ENCODE measurements at regions not wholly inside any gene's neighbourhood (a gene's known extent, or its start where the extent isn't known, plus 50 kb on each side); places are given as distances from the start of the nearest gene placed in this dataset.
"Not testable (repeated sequence)": the region's sequence is repeated elsewhere in the genome, so short reads cannot be mapped to it uniquely, and the experiment has no call there.

- no peak for DNase-seq (ENCODE audit: low read depth)
Measured at GRCh38 chr1:99361406-99361805, 97.1 kb downstream of the PLPPR4 start.

DNA sequence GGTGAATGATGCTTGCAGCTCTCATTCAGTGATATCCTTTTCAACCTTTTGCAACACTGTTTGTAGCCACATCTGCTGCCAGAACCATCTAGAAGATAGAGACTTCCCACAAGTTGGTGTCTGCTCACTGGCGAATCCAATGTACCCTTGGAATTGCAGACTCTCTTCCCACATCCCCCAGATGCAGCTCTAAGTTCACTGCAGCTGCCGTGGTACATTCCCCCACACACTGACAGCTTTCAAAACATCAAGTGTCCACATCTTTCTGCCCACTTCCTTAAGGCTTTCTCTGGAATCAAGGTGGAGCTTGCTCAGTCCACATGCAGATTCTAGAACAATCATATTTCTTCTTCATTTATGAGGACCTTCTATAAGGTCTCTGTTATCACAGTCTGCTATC lies 99.2 kb downstream of the PLPPR4 start:
- no peak for DNase-seq (ENCODE audit: low read depth)

- DNase-seq (ENCODE audit: low read depth), result no peak
Measured at GRCh38 chr1:99365141-99365540, 100.8 kb downstream of the PLPPR4 start.

GRCh38 chr1:99365545-99365944 lies 101.3 kb downstream of the PLPPR4 start:
- no peak for DNase-seq (ENCODE audit: low read depth)

DNA sequence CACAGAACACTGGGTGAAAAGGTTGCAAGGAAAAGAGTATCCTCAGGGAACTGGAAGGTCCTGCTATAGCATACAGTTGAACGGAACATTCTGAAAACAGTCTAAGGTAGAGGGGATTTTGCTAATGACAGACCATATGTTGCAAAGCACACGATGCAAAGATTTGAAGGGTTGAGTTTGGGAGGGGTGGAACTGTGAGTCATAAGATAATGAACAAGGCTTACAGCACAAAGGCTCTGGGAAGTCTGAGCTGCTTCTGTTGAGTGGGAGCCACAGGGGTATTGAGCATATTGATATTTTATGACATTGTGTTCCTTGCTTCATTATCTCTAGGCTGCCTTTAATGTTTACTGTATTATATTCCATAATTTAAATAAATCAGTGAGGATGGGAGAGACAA lies 104.9 kb downstream of the PLPPR4 start:
- DNase-seq (ENCODE audit: low read depth), result no peak

DNA sequence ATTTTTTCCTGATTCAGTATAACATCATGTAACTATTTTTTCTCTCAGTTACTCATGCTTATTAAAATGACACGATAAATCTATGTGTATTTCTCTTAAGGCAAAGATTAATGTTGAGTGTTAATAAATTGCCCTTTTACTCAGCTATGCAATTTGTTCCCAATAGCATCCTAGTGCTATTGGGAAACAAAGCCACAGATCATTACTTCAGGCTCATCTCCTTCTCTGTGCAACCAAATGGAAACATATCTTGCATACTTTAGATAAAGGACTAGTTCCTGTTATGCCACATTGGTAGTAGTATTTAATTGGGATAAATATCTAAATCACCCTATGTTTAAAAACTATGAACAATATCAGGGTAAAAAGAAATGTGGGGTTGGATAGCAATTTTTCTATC lies 106.2 kb downstream of the PLPPR4 start:
- no peak for DNase-seq (ENCODE audit: low read depth)

GRCh38 chr1:99371413-99371812 lies 107.1 kb downstream of the PLPPR4 start:
- DNase-seq (ENCODE audit: low read depth), result no peak

DNA sequence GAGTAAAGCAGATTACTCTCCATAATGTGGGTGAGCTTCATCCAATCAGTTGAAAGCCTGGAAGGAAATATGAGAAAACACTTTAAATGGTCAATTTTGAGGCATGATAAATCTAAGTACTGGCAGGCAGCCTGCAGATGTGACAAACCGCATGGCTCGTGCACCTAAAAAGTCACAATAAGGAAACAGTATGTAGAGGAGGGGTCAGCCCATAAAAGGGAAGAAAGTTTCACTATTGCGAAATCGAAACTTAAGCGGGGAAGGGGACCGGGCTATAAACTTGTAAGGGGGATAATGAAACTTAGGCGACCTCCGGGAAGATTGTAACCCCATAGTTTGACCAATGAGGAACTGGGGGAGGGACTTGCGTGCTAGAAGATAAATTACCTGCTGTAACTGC lies 109.8 kb downstream of the PLPPR4 start:
- DNase-seq (ENCODE audit: low read depth), result no peak

- not testable (repeated sequence) for DNase-seq (ENCODE audit: low read depth)
Measured at GRCh38 chr1:99374693-99375092, 110.4 kb downstream of the PLPPR4 start.

- no peak for DNase-seq (ENCODE audit: low read depth)
Measured at GRCh38 chr1:99384021-99384420, 119.7 kb downstream of the PLPPR4 start.

GRCh38 chr1:99385852-99386251 lies 121.6 kb downstream of the PLPPR4 start:
- DNase-seq (ENCODE audit: low read depth), result no peak

DNA sequence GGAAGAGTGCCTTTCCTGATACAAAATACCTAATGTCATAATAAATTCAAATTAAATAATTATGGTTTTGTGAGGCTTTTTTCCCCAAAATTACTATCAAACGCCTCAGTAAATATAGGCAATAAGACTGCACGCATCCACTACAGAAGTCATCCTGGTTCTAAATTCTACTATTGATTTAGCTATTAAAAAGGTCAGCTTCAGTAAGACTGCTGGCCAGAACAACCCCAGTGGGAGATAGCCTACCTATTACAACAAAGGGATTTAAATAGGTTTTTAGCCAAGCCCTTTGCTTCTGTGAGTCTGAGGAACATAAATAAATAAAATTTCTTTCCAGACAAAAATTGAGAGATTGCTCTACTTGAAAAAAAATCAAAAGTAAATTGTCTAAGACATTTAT lies 132.1 kb downstream of the PLPPR4 start:
- DNase-seq (ENCODE audit: low read depth), result no peak

- no peak for DNase-seq (ENCODE audit: low read depth)
Measured at GRCh38 chr1:99397029-99397428, 132.7 kb downstream of the PLPPR4 start.

GRCh38 chr1:99397863-99398262 lies 133.6 kb downstream of the PLPPR4 start:
- no peak for DNase-seq (ENCODE audit: low read depth)

GRCh38 chr1:99401556-99401955 lies 137.3 kb downstream of the PLPPR4 start:
- DNase-seq (ENCODE audit: low read depth), result not testable (repeated sequence)

DNA sequence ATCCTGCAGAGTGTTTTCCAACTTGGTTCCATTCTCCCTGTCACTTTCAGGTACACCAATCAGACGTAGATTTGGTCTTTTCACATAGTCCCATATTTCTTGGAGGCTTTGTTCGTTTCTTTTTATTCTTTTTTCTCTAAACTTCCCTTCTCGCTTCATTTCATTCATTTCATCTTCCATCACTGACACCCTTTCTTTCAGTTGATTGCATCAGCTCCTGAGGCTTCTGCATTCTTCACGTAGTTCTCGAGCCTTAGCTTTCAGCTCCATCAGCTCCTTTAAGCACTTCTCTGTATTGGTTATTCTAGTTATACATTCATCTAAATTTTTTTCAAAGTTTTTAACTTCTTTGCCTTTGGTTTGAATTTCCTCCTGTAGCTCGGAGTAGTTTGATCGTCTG lies 140.1 kb downstream of the PLPPR4 start:
- not testable (repeated sequence) for DNase-seq (ENCODE audit: low read depth)

GRCh38 chr1:99405325-99405724 lies 141.0 kb downstream of the PLPPR4 start:
- DNase-seq (ENCODE audit: low read depth), result not testable (repeated sequence)

- DNase-seq (ENCODE audit: low read depth), result no peak
Measured at GRCh38 chr1:99407018-99407417, 142.7 kb downstream of the PLPPR4 start.

GRCh38 chr1:99424087-99424486 lies 159.8 kb downstream of the PLPPR4 start:
- no peak for DNase-seq (ENCODE audit: low read depth)

GRCh38 chr1:99429754-99430153 lies 165.5 kb downstream of the PLPPR4 start:
- DNase-seq (ENCODE audit: low read depth), result no peak

- DNase-seq (ENCODE audit: low read depth), result no peak
Measured at GRCh38 chr1:99438656-99439230, 174.5 kb downstream of the PLPPR4 start.

GRCh38 chr1:99439433-99440075 lies 175.3 kb downstream of the PLPPR4 start:
- DNase-seq (ENCODE audit: low read depth), result no peak

GRCh38 chr1:99441299-99442095 lies 177.2 kb downstream of the PLPPR4 start:
- DNase-seq (ENCODE audit: low read depth), result no peak

Measured in activated T-cell treated with anti-CD3 and anti-CD28 coated beads for 24 hours (primary cell).